Activated naive CD8-positive, alpha-beta T cell treated with anti-CD3 and anti-CD28 coated beads, Interleukin-2, amount 10 ng/mL, durations not matched to agents 7 days and 5 days (primary cell): ENCODE measurements at regions not wholly inside any gene's neighbourhood (a gene's known extent, or its start where the extent isn't known, plus 50 kb on each side); places are given as distances from the start of the nearest gene placed in this dataset.

ENCODE experiments used
- ATAC-seq: fragments of 150-1000 bp; cut with Tn5 transposase; one replicate; pipeline ENCODE4 v1.10.0; 2021; ENCODE audit warnings: low read depth, moderate library complexity
- POLR2A ChIA-PET: fragments of 350-600 bp; sonication (Branson Sonifier 250); formaldehyde crosslinking; loops from one replicate; lab custom pipeline; 2021; ENCODE audit warnings: antibody characterized with exemption; lab: Charles Lee
- DNase-seq: peaks from one replicate; pipeline ENCODE4 v3.0.0; 2021
- H3K27ac Mint-ChIP-seq: one replicate; pipeline ENCODE4 v1.8.0; 2022; ENCODE audit warnings: mild to moderate bottlenecking, mixed read lengths
- H3K27me3 Mint-ChIP-seq: one replicate; pipeline ENCODE4 v1.8.0; 2022; ENCODE audit warnings: mild to moderate bottlenecking, moderate library complexity, mixed read lengths
- H3K36me3 Mint-ChIP-seq: one replicate; pipeline ENCODE4 v1.8.0; 2021; ENCODE audit warnings: mild to moderate bottlenecking, mixed read lengths
- H3K4me1 Mint-ChIP-seq: one replicate; pipeline ENCODE4 v1.8.0; 2021; ENCODE audit warnings: mixed read lengths
- H3K4me3 Mint-ChIP-seq: one replicate; pipeline ENCODE4 v1.8.0; 2022; ENCODE audit warnings: mild to moderate bottlenecking, moderate library complexity, mixed read lengths
- H3K9me3 Mint-ChIP-seq: one replicate; pipeline ENCODE4 v1.8.0; 2021; ENCODE audit warnings: mixed read lengths

DNA sequence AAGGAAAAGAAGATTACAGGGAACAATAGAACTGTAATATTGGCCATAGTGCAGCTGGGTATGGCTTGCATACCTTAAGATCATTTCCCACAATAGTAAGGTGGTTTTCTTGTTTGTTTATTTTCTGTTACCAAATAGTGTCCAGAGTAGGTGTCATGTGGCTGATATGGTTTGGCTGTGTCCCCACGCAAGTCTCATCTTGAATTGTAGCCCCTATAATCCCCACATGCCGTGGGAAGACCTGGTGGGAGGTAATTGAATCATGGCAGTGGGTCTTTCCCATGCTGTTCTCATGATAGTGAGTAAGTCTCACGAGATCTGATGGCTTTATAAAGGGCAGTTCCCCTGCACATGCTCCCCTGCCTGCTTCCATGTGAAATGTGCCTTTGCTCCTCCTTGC, 190.1 kb downstream of the ICOS start:
- H3K27me3 Mint-ChIP-seq: peaks cover 23% of the 10 kb centered on the region
- no peaks in the 10 kb centered on the region for H3K36me3 Mint-ChIP-seq
- no peak overlapping the region for H3K27ac Mint-ChIP-seq
- ATAC-seq (no peak), DNase-seq (no peak)
- POLR2A ChIA-PET: no interaction called here
- no peak overlapping the region for H3K4me3 Mint-ChIP-seq
- no peaks in the 10 kb centered on the region for H3K4me1 Mint-ChIP-seq
- H3K9me3 Mint-ChIP-seq: no peaks in the 10 kb centered on the region

DNA sequence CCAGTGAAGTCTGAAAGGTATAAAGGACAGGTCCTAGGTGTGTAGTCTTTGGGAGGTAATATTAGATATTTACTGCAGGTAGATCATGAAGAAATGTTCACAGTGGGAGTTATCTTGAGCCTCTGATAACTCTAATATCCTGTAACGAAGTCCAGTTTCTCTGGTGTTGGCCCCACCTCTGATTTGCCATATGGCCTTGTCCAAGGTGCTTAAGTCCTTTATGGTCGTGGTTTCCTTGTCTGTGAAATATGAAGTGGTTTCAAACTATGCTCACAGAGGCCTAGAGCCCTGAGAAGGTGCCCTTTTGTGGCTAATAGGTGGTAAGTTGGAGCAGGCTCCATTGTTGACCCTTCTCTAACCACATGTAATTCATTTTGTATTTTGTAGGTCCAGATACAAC, 190.7 kb downstream of the ICOS start:
- no peaks in the 10 kb centered on the region for H3K4me1 Mint-ChIP-seq

GRCh38 chr2:204129591-204130294, 193.2 kb downstream of the ICOS start:
- H3K27ac Mint-ChIP-seq: no peak overlapping the region
- peaks cover 4% of the 10 kb centered on the region for H3K27me3 Mint-ChIP-seq
- POLR2A ChIA-PET: no interaction called here
- H3K9me3 Mint-ChIP-seq: peaks cover 1% of the 10 kb centered on the region
- no peak overlapping the region for H3K4me3 Mint-ChIP-seq
- no peaks in the 10 kb centered on the region for H3K36me3 Mint-ChIP-seq
- H3K4me1 Mint-ChIP-seq: no peaks in the 10 kb centered on the region
- ATAC-seq: no peak
- no peak for DNase-seq

More for the DNA sequence above, 190.7 kb downstream of the ICOS start:
- POLR2A ChIA-PET: no interaction called here
- H3K27ac Mint-ChIP-seq: no peak overlapping the region
- H3K27me3 Mint-ChIP-seq: peaks cover 18% of the 10 kb centered on the region
- DNase-seq: no peak
- no peak overlapping the region for H3K4me3 Mint-ChIP-seq
- no peaks in the 10 kb centered on the region for H3K9me3 Mint-ChIP-seq
- H3K36me3 Mint-ChIP-seq: no peaks in the 10 kb centered on the region
- ATAC-seq: no peak

- Mint-ChIP-seq H3K9me3 (peaks cover 1% of the 10 kb centered on the region), H3K4me3 (no peak overlapping the region)
Observed at GRCh38 chr2:204131621-204132020, 195.1 kb downstream of the ICOS start.

GRCh38 chr2:204133476-204133875, 196.9 kb downstream of the ICOS start:
- H3K36me3 Mint-ChIP-seq: no peaks in the 10 kb centered on the region
- no peak for DNase-seq

More at GRCh38 chr2:204131621-204132020, 195.1 kb downstream of the ICOS start:
- Mint-ChIP-seq H3K36me3 (no peaks in the 10 kb centered on the region), H3K27me3 (no peaks in the 10 kb centered on the region), H3K27ac (no peak overlapping the region), H3K4me1 (no peaks in the 10 kb centered on the region)
- ATAC-seq (no peak), DNase-seq (no peak)
- POLR2A ChIA-PET: no interaction called here

DNA sequence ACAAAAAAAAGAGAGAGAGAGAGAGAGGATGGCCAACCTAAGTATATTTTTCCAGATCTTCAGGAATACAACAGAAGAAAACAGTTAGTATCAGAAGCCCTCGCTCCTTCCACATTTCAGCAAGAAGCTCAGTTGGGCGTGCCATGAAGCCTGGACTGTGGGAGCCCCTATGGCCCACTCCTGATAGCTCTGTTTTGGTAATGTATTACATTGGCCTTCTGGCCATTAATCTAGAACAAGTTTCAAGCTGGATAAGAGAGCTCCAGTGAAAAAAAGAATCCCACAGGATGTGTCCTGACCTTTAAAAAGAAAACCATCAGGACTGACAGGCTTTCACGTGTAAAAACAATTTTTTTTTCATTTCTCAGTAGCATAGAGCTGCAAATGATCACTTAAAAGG, 197.9 kb downstream of the ICOS start:
- H3K27ac Mint-ChIP-seq: no peak overlapping the region
- peaks cover 2% of the 10 kb centered on the region for H3K27me3 Mint-ChIP-seq
- POLR2A ChIA-PET: no interaction called here
- peaks cover 1% of the 10 kb centered on the region for H3K9me3 Mint-ChIP-seq
- no peak overlapping the region for H3K4me3 Mint-ChIP-seq
- no peak for DNase-seq
- H3K4me1 Mint-ChIP-seq: no peaks in the 10 kb centered on the region
- no peaks in the 10 kb centered on the region for H3K36me3 Mint-ChIP-seq
- no peak for ATAC-seq

More at GRCh38 chr2:204133476-204133875, 196.9 kb downstream of the ICOS start:
- no peak for ATAC-seq
- H3K9me3 Mint-ChIP-seq: peaks cover 1% of the 10 kb centered on the region
- H3K4me3 Mint-ChIP-seq: no peak overlapping the region
- H3K27ac Mint-ChIP-seq: no peak overlapping the region
- POLR2A ChIA-PET: no interaction called here
- no peaks in the 10 kb centered on the region for H3K4me1 Mint-ChIP-seq
- peaks cover 2% of the 10 kb centered on the region for H3K27me3 Mint-ChIP-seq

- Mint-ChIP-seq H3K9me3 (peaks cover 1% of the 10 kb centered on the region), H3K36me3 (no peaks in the 10 kb centered on the region), H3K4me3 (no peak overlapping the region), H3K27ac (no peak overlapping the region), H3K4me1 (no peaks in the 10 kb centered on the region), H3K27me3 (peaks cover 4% of the 10 kb centered on the region)
- POLR2A ChIA-PET: no interaction called here
- DNase-seq: no peak
- no peak for ATAC-seq
Observed at GRCh38 chr2:204135752-204136151, 199.2 kb downstream of the ICOS start.

GRCh38 chr2:204138206-204138605, 201.6 kb downstream of the ICOS start:
- DNase-seq (no peak), ATAC-seq (no peak)
- Mint-ChIP-seq H3K27ac (no peak overlapping the region), H3K36me3 (no peaks in the 10 kb centered on the region), H3K4me1 (no peaks in the 10 kb centered on the region), H3K4me3 (no peak overlapping the region), H3K27me3 (peaks cover 14% of the 10 kb centered on the region), H3K9me3 (peaks cover 1% of the 10 kb centered on the region)
- POLR2A ChIA-PET: no interaction called here

DNA sequence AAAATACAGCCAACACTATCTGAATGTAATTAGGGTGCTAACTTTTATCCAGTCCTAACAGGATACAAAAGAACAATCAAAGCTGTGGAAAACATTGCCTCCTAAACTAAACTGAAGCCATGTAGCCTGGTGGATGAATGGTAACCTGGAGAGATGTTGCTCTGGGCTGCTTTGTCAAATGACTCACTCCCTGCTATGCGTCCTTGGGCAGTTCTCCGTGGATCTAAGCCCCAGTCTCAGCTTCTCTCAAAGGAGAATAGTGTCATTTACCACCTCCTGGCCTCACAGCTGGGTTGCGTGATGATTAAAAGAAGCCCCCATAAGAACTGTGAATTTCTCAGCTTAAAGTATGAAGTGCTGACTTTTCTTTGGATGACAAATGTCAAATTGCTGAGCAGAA, 203.7 kb downstream of the ICOS start:
- Mint-ChIP-seq H3K9me3 (no peaks in the 10 kb centered on the region), H3K4me3 (no peak overlapping the region), H3K36me3 (no peaks in the 10 kb centered on the region), H3K27ac (no peak overlapping the region), H3K27me3 (peaks cover 14% of the 10 kb centered on the region), H3K4me1 (peaks cover 1% of the 10 kb centered on the region)
- POLR2A ChIA-PET: no interaction called here
- DNase-seq (no peak), ATAC-seq (no peak)

DNA sequence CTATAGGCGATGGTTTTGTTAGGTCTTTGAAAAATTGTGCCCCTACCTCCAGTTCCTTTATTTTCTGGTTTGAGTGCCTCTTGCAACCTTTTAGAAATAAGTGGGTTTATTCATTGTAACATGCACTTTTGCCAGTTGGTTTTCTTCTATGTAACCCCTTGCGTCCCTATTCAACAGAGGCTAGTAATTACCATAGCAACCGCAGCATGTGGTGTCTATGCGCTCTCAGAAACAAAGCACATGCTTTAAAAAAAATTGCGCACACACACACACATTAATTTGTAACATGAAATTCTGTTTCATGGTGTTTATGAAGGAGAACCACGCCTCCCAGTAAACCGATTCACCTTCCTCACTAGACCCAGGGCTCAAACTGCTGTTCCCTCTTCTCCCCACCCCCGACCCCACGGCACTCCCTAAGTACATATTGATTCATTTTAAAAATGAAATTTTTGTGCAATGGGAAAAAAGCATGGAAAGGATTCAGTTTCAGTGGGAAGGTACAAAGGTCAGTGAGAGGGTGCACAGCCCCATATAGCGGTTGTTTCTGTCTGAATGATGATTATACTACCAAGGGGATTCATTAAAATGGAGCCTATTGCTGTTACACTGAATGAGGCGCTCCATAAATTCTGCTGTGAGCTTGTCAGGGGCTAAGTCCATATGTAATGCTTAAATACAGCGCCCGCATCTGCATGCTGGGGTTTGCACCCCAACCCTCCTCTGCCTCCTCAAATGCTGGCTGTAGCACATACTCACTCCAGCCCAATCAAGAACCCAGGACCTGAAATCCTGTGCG, 206.9 kb downstream of the ICOS start:
- Mint-ChIP-seq H3K36me3 (no peaks in the 10 kb centered on the region), H3K27me3 (peaks cover 14% of the 10 kb centered on the region), H3K9me3 (no peaks in the 10 kb centered on the region), H3K27ac (no peak overlapping the region), H3K4me3 (no peak overlapping the region), H3K4me1 (peaks cover 8% of the 10 kb centered on the region)
- no peak for DNase-seq
- POLR2A ChIA-PET: no interaction called here
- no peak for ATAC-seq

GRCh38 chr2:204144492-204144891, 207.9 kb downstream of the ICOS start:
- POLR2A ChIA-PET: interaction anchor here (0.7 kb wide), 1 partner anchor 1637 kb away, joined by 3 read pairs; no protein-coding TSS in a partner anchor
- H3K36me3 Mint-ChIP-seq: no peaks in the 10 kb centered on the region
- no peak overlapping the region for H3K4me3 Mint-ChIP-seq
- peaks cover 8% of the 10 kb centered on the region for H3K4me1 Mint-ChIP-seq
- no peak for DNase-seq
- H3K27ac Mint-ChIP-seq: no peak overlapping the region
- peaks cover 19% of the 10 kb centered on the region for H3K27me3 Mint-ChIP-seq
- no peaks in the 10 kb centered on the region for H3K9me3 Mint-ChIP-seq
- ATAC-seq: no peak

GRCh38 chr2:204145263-204145751, 208.7 kb downstream of the ICOS start:
- POLR2A ChIA-PET: interaction anchor here (0.7 kb wide), 1 partner anchor 1637 kb away, joined by 3 read pairs; no protein-coding TSS in a partner anchor
- peaks cover 8% of the 10 kb centered on the region for H3K4me1 Mint-ChIP-seq
- H3K4me3 Mint-ChIP-seq: peak overlapping the region; percentile 79
- no peaks in the 10 kb centered on the region for H3K36me3 Mint-ChIP-seq
- H3K27me3 Mint-ChIP-seq: peaks cover 20% of the 10 kb centered on the region
- peak overlapping the region; percentile 77 for H3K27ac Mint-ChIP-seq
- ATAC-seq (peak; percentile 96), DNase-seq (peak; percentile 77)
- H3K9me3 Mint-ChIP-seq: no peaks in the 10 kb centered on the region

GRCh38 chr2:204145791-204146190, 209.2 kb downstream of the ICOS start:
- ATAC-seq (no peak), DNase-seq (no peak)
- H3K4me1 Mint-ChIP-seq: peaks cover 8% of the 10 kb centered on the region
- peak overlapping the region; percentile 33 for H3K27ac Mint-ChIP-seq
- no peaks in the 10 kb centered on the region for H3K36me3 Mint-ChIP-seq
- POLR2A ChIA-PET: no interaction called here
- peaks cover 22% of the 10 kb centered on the region for H3K27me3 Mint-ChIP-seq
- H3K9me3 Mint-ChIP-seq: no peaks in the 10 kb centered on the region
- H3K4me3 Mint-ChIP-seq: peak overlapping the region; percentile 79
